Loucy (cell line): ENCODE measurements at regions not wholly inside any gene's neighbourhood (a gene's known extent, or its start where the extent isn't known, plus 50 kb on each side); places are given as distances from the start of the nearest gene placed in this dataset.

Experiments
- H2AFZ ChIP-seq: fragments of 200-600 bp; sonication (generic); 2 replicates; pipeline ENCODE4 v1.6.0; 2016; ENCODE audit warnings: antibody characterized with exemption, mild to moderate bottlenecking, low read length, moderate library complexity
- H3F3A ChIP-seq: fragments of 200-600 bp; 2 replicates; pipeline ENCODE4 v1.6.0; 2016; ENCODE audit warnings: antibody characterized with exemption, low read depth, mild to moderate bottlenecking
- H3K27me3 ChIP-seq: fragments of 200-600 bp; sonication (generic); 2 replicates; pipeline ENCODE4 v1.6.1; 2014; ENCODE audit warnings: low read length, mild to moderate bottlenecking; ENCODE audit not compliant: insufficient read depth, poor library complexity, severe bottlenecking
- H3K36me3 ChIP-seq: fragments of 200-600 bp; sonication (generic); 2 replicates; pipeline ENCODE4 v1.6.1; 2016; ENCODE audit warnings: low read length; ENCODE audit not compliant: insufficient read depth
- H3K4me1 ChIP-seq: fragments of 200-600 bp; sonication (generic); 2 replicates; pipeline ENCODE4 v1.5.1; 2014; ENCODE audit warnings: low read length, mild to moderate bottlenecking; ENCODE audit not compliant: insufficient read depth, poor library complexity, severe bottlenecking
- H3K4me2 ChIP-seq: fragments of 200-600 bp; sonication (generic); 2 replicates; pipeline ENCODE4 v1.6.0; 2014; ENCODE audit warnings: antibody characterized with exemption, low read length, low read depth, mild to moderate bottlenecking; ENCODE audit not compliant: poor library complexity, severe bottlenecking
- H3K4me3 ChIP-seq: fragments of 200-600 bp; sonication (generic); 2 replicates; pipeline ENCODE4 v1.5.1; 2014; ENCODE audit warnings: low read length, mild to moderate bottlenecking, mixed read lengths; ENCODE audit not compliant: poor library complexity, severe bottlenecking
- H3K79me2 ChIP-seq: fragments of 200-600 bp; sonication (generic); 2 replicates; pipeline ENCODE4 v1.6.1; 2014; ENCODE audit warnings: low read length; ENCODE audit not compliant: insufficient read depth
- H3K9ac ChIP-seq: fragments of 200-600 bp; sonication (generic); 2 replicates; pipeline ENCODE4 v1.6.0; 2014; ENCODE audit warnings: mild to moderate bottlenecking, low read depth, low read length, moderate library complexity; ENCODE audit not compliant: poor library complexity, severe bottlenecking
- H3K9me2 ChIP-seq: fragments of 200-600 bp; sonication (generic); replicated peaks from 2 replicates; pipeline ENCODE4 v1.6.1; 2016; ENCODE audit warnings: low read depth, low read length, mixed read lengths
- H3K9me3 ChIP-seq: fragments of 200-600 bp; sonication (generic); 2 replicates; pipeline ENCODE4 v1.6.1; 2014; ENCODE audit warnings: mild to moderate bottlenecking, antibody characterized with exemption, low read length, low read depth; ENCODE audit not compliant: insufficient read depth
- H4K20me1 ChIP-seq: fragments of 200-600 bp; sonication (generic); 2 replicates; pipeline ENCODE4 v1.6.0; 2014; ENCODE audit warnings: antibody characterized with exemption, low read length, mild to moderate bottlenecking; ENCODE audit not compliant: insufficient read depth, poor library complexity, severe bottlenecking
- CTCF ChIP-seq: fragments of 200-600 bp; sonication (generic); conservative IDR thresholded peaks from 2 replicates; pipeline ENCODE4 v1.5.1; 2014; ENCODE audit warnings: mild to moderate bottlenecking, antibody characterized with exemption, low read length
- EZH2phosphoT487 ChIP-seq: fragments of 200-600 bp; IDR thresholded peaks from 2 replicates; pipeline ENCODE4 v1.6.1; 2018; ENCODE audit warnings: antibody characterized with exemption, mild to moderate bottlenecking, moderate library complexity, borderline replicate concordance

DNA sequence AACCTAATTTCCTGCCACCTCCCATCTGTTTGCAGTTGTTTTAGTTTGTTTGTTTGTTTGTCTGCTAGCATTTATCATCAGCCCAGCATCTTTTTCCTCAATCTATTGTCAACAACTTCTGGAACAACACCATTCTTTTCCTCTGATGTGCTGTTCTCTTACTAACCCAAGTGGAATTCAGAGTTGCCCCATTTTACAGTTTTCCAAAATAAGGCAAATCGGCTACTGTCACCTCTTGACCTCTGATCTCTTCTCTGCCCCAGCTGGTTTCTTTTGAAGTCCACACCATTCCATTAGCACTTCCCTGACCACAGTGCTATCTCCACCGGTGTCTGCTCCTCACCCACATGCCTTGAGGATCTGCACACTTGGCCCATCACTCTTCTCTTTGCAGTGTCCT is 102.4 kb downstream of the EFNB2 start:
- no peak overlapping the region for H2AFZ ChIP-seq
- no peaks in the 10 kb centered on the region for H3K79me2 ChIP-seq
- H3K9me3 ChIP-seq = no peaks in the 10 kb centered on the region
- no peaks in the 10 kb centered on the region for H3K9me2 ChIP-seq
- H3K36me3 ChIP-seq = no peaks in the 10 kb centered on the region
- no peak overlapping the region for H3K4me3 ChIP-seq
- no peaks in the 10 kb centered on the region for H4K20me1 ChIP-seq
- H3K4me1 ChIP-seq = no peaks in the 10 kb centered on the region
- no peak overlapping the region for H3K9ac ChIP-seq
- no peak overlapping the region for H3K4me2 ChIP-seq
- TF ChIP-seq EZH2phosphoT487 (no peak), CTCF (no peak)
- no peaks in the 10 kb centered on the region for H3F3A ChIP-seq
- no peaks in the 10 kb centered on the region for H3K27me3 ChIP-seq

GRCh38 chr13:106432636-106433035 is 102.8 kb downstream of the EFNB2 start:
- Histone ChIP-seq H3K27me3 (no peaks in the 10 kb centered on the region), H3K9me3 (no peaks in the 10 kb centered on the region), H3K9me2 (no peaks in the 10 kb centered on the region), H3K4me1 (no peaks in the 10 kb centered on the region), H3K4me2 (no peak overlapping the region), H4K20me1 (no peaks in the 10 kb centered on the region), H3F3A (no peaks in the 10 kb centered on the region), H3K79me2 (no peaks in the 10 kb centered on the region), H3K36me3 (no peaks in the 10 kb centered on the region), H3K9ac (no peak overlapping the region), H2AFZ (no peak overlapping the region), H3K4me3 (no peak overlapping the region)
- no peak for TF ChIP-seq EZH2phosphoT487
- no peak for TF ChIP-seq CTCF

DNA sequence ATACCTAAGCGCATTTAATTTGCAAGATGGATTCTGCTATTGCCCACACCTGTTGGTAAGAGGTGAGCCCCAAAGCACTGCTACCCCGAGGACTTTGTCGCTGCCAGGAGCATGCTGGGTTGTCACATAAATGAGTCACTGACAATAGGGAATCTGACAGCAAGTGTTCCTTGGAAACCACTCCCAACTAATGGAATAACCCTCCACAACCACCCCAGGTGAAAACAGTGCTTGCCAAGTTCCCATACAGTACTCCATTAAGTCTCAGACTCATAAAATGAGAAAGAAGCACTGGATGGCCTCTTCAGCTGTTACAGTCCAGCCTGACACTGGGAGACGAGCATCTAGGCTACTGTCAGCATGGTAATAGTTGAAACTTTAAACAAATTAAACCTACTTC is 108.6 kb downstream of the EFNB2 start:
- Histone ChIP-seq H3K4me2 (no peak overlapping the region), H3K27me3 (no peaks in the 10 kb centered on the region), H4K20me1 (no peaks in the 10 kb centered on the region), H3K9ac (no peak overlapping the region), H3K9me3 (no peaks in the 10 kb centered on the region), H2AFZ (no peak overlapping the region), H3K9me2 (no peaks in the 10 kb centered on the region), H3K79me2 (no peaks in the 10 kb centered on the region), H3K36me3 (no peaks in the 10 kb centered on the region), H3F3A (no peaks in the 10 kb centered on the region), H3K4me1 (no peaks in the 10 kb centered on the region), H3K4me3 (no peak overlapping the region)
- TF ChIP-seq CTCF (no peak), EZH2phosphoT487 (no peak)
